GM12878 (cell line): ENCODE measurements at regions not wholly inside any gene's neighbourhood (a gene's known extent, or its start where the extent isn't known, plus 50 kb on each side); places are given as distances from the start of the nearest gene placed in this dataset.

ENCODE experiments used
- ATAC-seq: fragments of 200-7000 bp; cut with Tn5 transposase; 3 replicates; pipeline ENCODE4 v1.9.1; 2020; ENCODE audit warnings: mild to moderate bottlenecking, moderate library complexity
- BruUV-seq: library from RNA; stranded (reverse); fragments of 400-500 nt; replicated peaks from 2 replicates; lab custom pipeline; 2021; lab: Mats Ljungman, UMichigan
- CTCF ChIA-PET: fragments of 300-600 bp; sonication (Branson Sonifier 250); formaldehyde crosslinking; extraction: SDS; loops from one replicate; lab custom pipeline; 2021; ENCODE audit warnings: inconsistent platforms; lab: Yijun Ruan, JAX
- POLR2A ChIA-PET: fragments of 350-600 bp; formaldehyde crosslinking; extraction: SDS; loops from one replicate; lab custom pipeline; 2021; ENCODE audit warnings: inconsistent platforms; lab: Charles Lee
- RAD21 ChIA-PET: fragments of 300-600 bp; sonication (Branson Sonifier 250); formaldehyde crosslinking; loops from one replicate; lab custom pipeline; 2023; ENCODE audit warnings: antibody characterized with exemption; ENCODE audit not compliant: unreplicated experiment; lab: Charles Lee
- SMC1A ChIA-PET: fragments of 300-600 bp; sonication (Branson Sonifier 250); formaldehyde crosslinking; loops from one replicate; lab custom pipeline; 2023; ENCODE audit not compliant: unreplicated experiment, uncharacterized antibody; lab: Charles Lee
- DNase-seq: peaks from one replicate; pipeline ENCODE4 v3.0.0-alpha.2; 2011; ENCODE audit warnings: low read depth, low spot score
- FAIRE-seq: peaks from 3 replicates; lab custom pipeline; 2011; peaks lifted over from hg19 to GRCh38; lab: Jason Lieb, UNC
- H2AFZ ChIP-seq: 2 replicates; pipeline ENCODE4 v1.6.0; 2011; ENCODE audit warnings: low read depth, low read length, control low read depth; ENCODE audit not compliant: control insufficient read depth
- H3K27ac ChIP-seq: 2 replicates; pipeline ENCODE4 v1.5.1; 2011; ENCODE audit warnings: control low read depth; ENCODE audit not compliant: control insufficient read depth, insufficient read depth
- H3K27me3 ChIP-seq, 2 experiments: replicated peaks in 1 of 2; 2 replicates each; pipeline versions ENCODE4 v1.6.0 to v1.6.1; 2011; ENCODE audit warnings: low read length in 1 of 2; ENCODE audit not compliant: control insufficient read depth in 2 of 2, insufficient read depth in 2 of 2
- H3K36me3 ChIP-seq, 2 experiments: 2 replicates each; pipeline ENCODE4 v1.5.1; 2011; ENCODE audit warnings: low read length in 1 of 2; ENCODE audit not compliant: control insufficient read depth in 2 of 2, insufficient read depth in 2 of 2
- H3K4me1 ChIP-seq: 2 replicates; pipeline ENCODE4 v1.6.1; 2011; ENCODE audit warnings: mild to moderate bottlenecking, low read length, moderate library complexity, mixed read lengths; ENCODE audit not compliant: control insufficient read depth, insufficient read depth
- H3K4me2 ChIP-seq: 2 replicates; pipeline ENCODE4 v1.6.0; 2011; ENCODE audit warnings: control low read depth; ENCODE audit not compliant: control insufficient read depth, insufficient read depth
- H3K4me3 ChIP-seq: fragments of 200-600 bp; sonication (generic); 2 replicates; pipeline ENCODE4 v1.5.1; 2016
- H3K79me2 ChIP-seq: 2 replicates; pipeline ENCODE4 v1.6.0; 2011; ENCODE audit warnings: low read length; ENCODE audit not compliant: control insufficient read depth, insufficient read depth
- H3K9ac ChIP-seq: 2 replicates; pipeline ENCODE4 v1.8.0; 2011; ENCODE audit warnings: low read length, control low read depth, mixed read lengths; ENCODE audit not compliant: control insufficient read depth, insufficient read depth
- H3K9me3 ChIP-seq: replicated peaks from 3 replicates; pipeline ENCODE4 v1.5.1; 2011; ENCODE audit warnings: mild to moderate bottlenecking, low read length; ENCODE audit not compliant: control insufficient read depth, insufficient read depth
- H4K20me1 ChIP-seq: 2 replicates; pipeline ENCODE4 v1.6.0; 2011; ENCODE audit not compliant: control insufficient read depth, insufficient read depth
- BHLHE40 ChIP-seq, 2 experiments: fragments of 450-650 bp in 1 of 2; IDR thresholded peaks; 2 replicates each; pipeline ENCODE4 v1.6.1; 2011 to 2017; ENCODE audit warnings: low read depth in 2 of 2, borderline replicate concordance in 1 of 2, improper control_type of control experiment in 1 of 2, low read length in 1 of 2, mild to moderate bottlenecking in 1 of 2
- CEBPB ChIP-seq, 2 experiments: fragments of 150-350 bp in 1 of 2; IDR thresholded peaks; 2 replicates each; pipeline ENCODE4 v1.6.1; 2012 to 2014; ENCODE audit warnings: low read depth in 2 of 2, low read length in 2 of 2, borderline replicate concordance in 1 of 2, inconsistent platforms in 1 of 2
- FOS ChIP-seq: IDR thresholded peaks from 3 replicates; pipeline ENCODE4 v1.6.1; 2011; ENCODE audit warnings: borderline replicate concordance; ENCODE audit not compliant: insufficient read length; ENCODE audit errors: extremely low read depth
- FOXM1 ChIP-seq: IDR thresholded peaks from 2 replicates; pipeline ENCODE4 v1.6.1; 2012; ENCODE audit warnings: low read depth, mild to moderate bottlenecking, inconsistent platforms, low read length, moderate library complexity
- JUNB ChIP-seq: IDR thresholded peaks from 2 replicates; pipeline ENCODE4 v1.6.1; 2016; ENCODE audit warnings: antibody characterized with exemption, mild to moderate bottlenecking
- NFYA ChIP-seq: IDR thresholded peaks from 2 replicates; pipeline ENCODE4 v1.6.1; 2011; ENCODE audit warnings: low read depth, mild to moderate bottlenecking, low read length, improper control_type of control experiment, borderline replicate concordance
- POLR2AphosphoS5 ChIP-seq: IDR thresholded peaks from 2 replicates; pipeline ENCODE4 v1.6.1; 2011; ENCODE audit warnings: mild to moderate bottlenecking, low read length, inconsistent platforms
- TCF12 ChIP-seq: IDR thresholded peaks from 2 replicates; pipeline ENCODE4 v1.6.1; 2011; ENCODE audit warnings: low read depth, mild to moderate bottlenecking, low read length
- USF1 ChIP-seq: IDR thresholded peaks from 2 replicates; pipeline ENCODE4 v1.6.1; 2011; ENCODE audit warnings: borderline replicate concordance, low read depth, mild to moderate bottlenecking, moderate library complexity, mixed read lengths, low read length; ENCODE audit not compliant: insufficient read depth; ENCODE audit errors: extremely low read length
- USF2 ChIP-seq: IDR thresholded peaks from 2 replicates; pipeline ENCODE4 v1.6.1; 2011; ENCODE audit warnings: low read depth, low read length, improper control_type of control experiment, borderline replicate concordance
- WGBS: methylation state at CpG from one replicate; pipeline ENCODE4 v1.1.6; 2016; ENCODE audit warnings: low lambda C conversion rate; ENCODE audit not compliant: insufficient replicate concordance, insufficient coverage; ENCODE audit errors: missing lambda C conversion rate; 5-methylcytosine and 5-hydroxymethylcytosine counted together
- in situ Hi-C: fragments of 300-500 bp; cut with MboI; formaldehyde crosslinking; loops from 9 replicates; pipeline ENCODE4 v1.14.3; 2018; ENCODE audit warnings: mixed read lengths
- intact Hi-C: fragments of 100-400 bp; cut with micrococcal nuclease; formaldehyde crosslinking; loops from one replicate; pipeline ENCODE4 v1.14.2; 2022; ENCODE audit not compliant: unreplicated experiment
- TF ChIP-seq, protein P1 (sequence below): IDR thresholded peaks from 2 replicates; pipeline ENCODE4 v1.6.1; 2012; ENCODE audit warnings: low read depth, low read length, improper control_type of control experiment

DNA sequence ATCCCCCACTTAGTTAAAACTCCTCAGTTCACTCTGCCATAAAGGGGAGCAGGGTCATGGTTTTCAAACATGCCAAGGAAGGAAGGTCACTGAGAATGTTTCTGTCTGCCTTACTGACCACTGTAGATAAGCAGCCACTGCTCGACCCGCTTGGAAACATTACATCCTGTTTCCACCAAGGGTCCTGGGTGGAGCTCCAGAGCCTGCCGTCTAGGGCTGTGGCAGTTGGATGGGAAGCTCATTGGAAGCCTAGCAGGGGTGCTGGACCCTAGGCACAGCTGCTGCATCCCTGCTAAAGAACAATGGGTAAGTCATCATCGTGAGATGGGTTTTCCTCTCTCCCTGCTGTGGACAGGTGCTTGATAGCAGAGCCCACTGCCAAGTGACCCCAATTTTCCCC lies 76.0 kb upstream of the SRD5A3 start:
- no peaks in the 10 kb centered on the region for H3K4me1 ChIP-seq
- no peak overlapping the region for H3K9ac ChIP-seq
- FAIRE-seq (no peak), ATAC-seq (no peak), DNase-seq (no peak)
- in situ Hi-C loops: no loop called here
- BruUV-seq: no TSS peak
- intact Hi-C loops: no loop called here
- H3K9me3 ChIP-seq: no peaks in the 10 kb centered on the region
- H4K20me1 ChIP-seq: no peaks in the 10 kb centered on the region
- SMC1A ChIA-PET: no interaction called here
- H3K27ac ChIP-seq: no peak overlapping the region
- H3K27me3 ChIP-seq: no peaks in the 10 kb centered on the region; a peak in 1 of 4 replicates
- H3K79me2 ChIP-seq: no peaks in the 10 kb centered on the region
- RAD21 ChIA-PET: no interaction called here
- no peak overlapping the region for H3K4me3 ChIP-seq
- CTCF ChIA-PET: no interaction called here
- POLR2A ChIA-PET: no interaction called here
- no peak overlapping the region for H3K4me2 ChIP-seq
- TF ChIP-seq FOS (no peak), JUNB (no peak), POLR2AphosphoS5 (no peak), BHLHE40 (IDR thresholded peaks at IDR 0.05; ENCODE audit: borderline replicate concordance in 1 of 2, low read depth in 2 of 2, low read length in 1 of 2) (no peak), TCF12 (no peak), CEBPB (IDR thresholded peaks at IDR 0.05; ENCODE audit: borderline replicate concordance in 1 of 2, low read depth in 2 of 2, low read length in 2 of 2) (no peak), NFYA (no peak), FOXM1 (no peak), USF1 (no peak), USF2 (no peak)
- TF ChIP-seq, protein P1, sequence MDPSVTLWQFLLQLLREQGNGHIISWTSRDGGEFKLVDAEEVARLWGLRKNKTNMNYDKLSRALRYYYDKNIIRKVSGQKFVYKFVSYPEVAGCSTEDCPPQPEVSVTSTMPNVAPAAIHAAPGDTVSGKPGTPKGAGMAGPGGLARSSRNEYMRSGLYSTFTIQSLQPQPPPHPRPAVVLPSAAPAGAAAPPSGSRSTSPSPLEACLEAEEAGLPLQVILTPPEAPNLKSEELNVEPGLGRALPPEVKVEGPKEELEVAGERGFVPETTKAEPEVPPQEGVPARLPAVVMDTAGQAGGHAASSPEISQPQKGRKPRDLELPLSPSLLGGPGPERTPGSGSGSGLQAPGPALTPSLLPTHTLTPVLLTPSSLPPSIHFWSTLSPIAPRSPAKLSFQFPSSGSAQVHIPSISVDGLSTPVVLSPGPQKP: no peak
- TF ChIP-seq, all 136 proteins: peak for 0
- no peaks in the 10 kb centered on the region for H3K36me3 ChIP-seq
- no peak overlapping the region for H2AFZ ChIP-seq
- WGBS: 8% methylated on average over 4 of the region's 4 CpGs
